ENCODE measurements at regions not wholly inside any gene's neighbourhood (a gene's known extent, or its start where the extent isn't known, plus 50 kb on each side); places are given as distances from the start of the nearest gene placed in this dataset.

DNA sequence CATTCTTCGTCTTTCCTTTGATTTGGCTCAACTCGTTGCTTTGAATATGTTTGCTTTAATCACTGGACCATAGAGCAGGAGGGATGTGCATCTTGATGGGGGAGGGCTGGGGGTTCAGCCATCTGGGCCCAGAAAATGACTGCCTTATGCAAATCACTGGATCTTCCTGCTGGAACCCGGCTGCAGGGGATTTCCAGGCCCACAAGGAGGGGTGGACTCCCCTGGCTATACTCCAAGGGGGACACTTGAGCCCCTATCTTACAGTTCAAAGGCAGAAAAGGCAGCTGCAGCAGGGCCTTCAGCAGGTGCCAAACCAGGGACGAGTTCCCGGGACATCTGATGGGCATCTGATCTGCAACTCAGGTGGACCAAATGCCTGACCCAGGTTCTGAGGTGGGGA, 122.5 kb downstream of the DICER1 start:
- intact Hi-C loops (cut with DNase I), result no loop called here
- 42 to 45% methylated on average over 5 of the region's 5 CpGs for WGBS, 2 donors

DNA sequence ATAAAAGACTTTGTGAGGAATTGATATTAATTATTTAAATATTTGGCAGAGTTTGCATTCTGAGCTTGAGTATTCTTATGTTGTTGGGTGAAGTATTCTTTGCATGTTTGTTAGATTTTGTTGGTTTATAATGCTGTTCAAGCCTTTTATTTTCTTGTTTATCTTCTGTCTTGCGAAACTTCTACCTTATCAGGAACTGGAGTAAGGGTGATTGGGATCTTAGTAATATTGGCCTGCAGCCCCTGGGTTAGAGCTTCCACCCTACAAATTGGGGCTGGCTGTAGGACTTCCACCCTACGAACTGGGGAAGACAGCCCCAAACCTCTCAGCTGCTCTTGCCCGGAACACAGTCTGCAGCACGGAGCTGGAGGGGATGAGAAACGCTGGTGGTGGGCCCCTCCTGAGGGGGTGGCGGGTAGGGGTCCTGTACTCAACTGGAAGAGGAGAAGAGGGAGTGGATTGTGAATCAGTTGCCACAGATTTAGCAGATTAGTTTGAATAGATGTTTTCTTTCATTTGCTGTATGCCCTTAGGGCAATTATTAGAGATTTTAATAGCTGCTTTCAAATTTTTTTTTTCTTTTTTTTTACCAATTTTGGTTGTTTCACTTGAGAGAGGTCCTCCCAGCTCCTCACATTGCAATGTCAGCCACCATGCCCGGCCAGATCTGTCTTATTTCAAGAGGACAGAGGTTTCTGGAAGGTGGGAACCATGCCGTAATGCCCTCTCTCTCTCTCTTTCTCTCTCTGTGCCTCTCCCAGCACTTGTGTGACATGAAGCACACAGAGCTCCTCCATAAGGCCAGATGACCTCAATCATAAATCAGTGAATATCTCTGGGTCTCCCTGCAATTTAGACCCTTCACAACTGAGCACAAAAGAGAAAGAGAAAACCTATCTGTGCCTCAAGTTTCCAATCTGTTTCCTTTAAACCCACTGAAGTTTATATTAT, 123.4 kb downstream of the DICER1 start:
- Histone ChIP-seq H3K4me3 (replicated peaks in 1 of 3) (no peak overlapping the region), H3K27ac (no peak overlapping the region), H3K27me3 (no peaks in the 10 kb centered on the region), H3K36me3 (no peaks in the 10 kb centered on the region), H3K4me1 (peaks cover 0 to 8% of the 10 kb centered on the region in 2 donors), H3K9me3 (no peaks in the 10 kb centered on the region)
- 74 to 79% methylated on average over 8 of the region's 8 CpGs for WGBS, 2 donors
- no peak for DNase-seq
- TF ChIP-seq POLR2A (IDR thresholded peaks at IDR 0.05), result no peak
- TF ChIP-seq, protein P1, sequence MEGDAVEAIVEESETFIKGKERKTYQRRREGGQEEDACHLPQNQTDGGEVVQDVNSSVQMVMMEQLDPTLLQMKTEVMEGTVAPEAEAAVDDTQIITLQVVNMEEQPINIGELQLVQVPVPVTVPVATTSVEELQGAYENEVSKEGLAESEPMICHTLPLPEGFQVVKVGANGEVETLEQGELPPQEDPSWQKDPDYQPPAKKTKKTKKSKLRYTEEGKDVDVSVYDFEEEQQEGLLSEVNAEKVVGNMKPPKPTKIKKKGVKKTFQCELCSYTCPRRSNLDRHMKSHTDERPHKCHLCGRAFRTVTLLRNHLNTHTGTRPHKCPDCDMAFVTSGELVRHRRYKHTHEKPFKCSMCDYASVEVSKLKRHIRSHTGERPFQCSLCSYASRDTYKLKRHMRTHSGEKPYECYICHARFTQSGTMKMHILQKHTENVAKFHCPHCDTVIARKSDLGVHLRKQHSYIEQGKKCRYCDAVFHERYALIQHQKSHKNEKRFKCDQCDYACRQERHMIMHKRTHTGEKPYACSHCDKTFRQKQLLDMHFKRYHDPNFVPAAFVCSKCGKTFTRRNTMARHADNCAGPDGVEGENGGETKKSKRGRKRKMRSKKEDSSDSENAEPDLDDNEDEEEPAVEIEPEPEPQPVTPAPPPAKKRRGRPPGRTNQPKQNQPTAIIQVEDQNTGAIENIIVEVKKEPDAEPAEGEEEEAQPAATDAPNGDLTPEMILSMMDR (IDR thresholded peaks at IDR 0.05), result no peak
- intact Hi-C loops (cut with DNase I), result no loop called here

More for the DNA sequence above, 122.5 kb downstream of the DICER1 start:
- no peaks in the 10 kb centered on the region for H3K36me3 ChIP-seq
- TF ChIP-seq POLR2A (IDR thresholded peaks at IDR 0.05), result no peak
- TF ChIP-seq, protein P1 (IDR thresholded peaks at IDR 0.05), result no peak
- H3K4me1 ChIP-seq, result peaks cover 0 to 8% of the 10 kb centered on the region in 2 donors
- no peak for DNase-seq
- H3K27ac ChIP-seq, result no peak overlapping the region
- no peak overlapping the region for H3K4me3 ChIP-seq (replicated peaks in 1 of 3)
- no peaks in the 10 kb centered on the region for H3K27me3 ChIP-seq
- no peaks in the 10 kb centered on the region for H3K9me3 ChIP-seq

DNA sequence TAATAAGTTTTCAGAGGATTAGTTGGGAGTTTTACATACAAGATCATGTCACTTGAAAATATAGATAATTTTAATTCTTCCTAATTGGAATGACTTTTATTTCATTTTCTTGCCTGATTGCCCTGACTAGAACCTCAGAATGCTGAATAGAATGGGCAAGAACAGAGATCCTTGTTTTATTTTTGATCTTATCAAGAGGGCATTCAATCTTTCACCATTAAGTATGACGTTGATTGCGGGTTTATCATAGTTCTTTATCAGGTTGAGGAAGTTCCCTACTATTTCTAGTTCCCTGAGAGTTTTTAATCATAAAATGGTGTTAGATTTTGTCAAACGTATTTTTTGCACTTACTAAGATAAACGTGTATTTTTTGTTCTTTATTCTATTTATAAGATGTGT, 124.3 kb downstream of the DICER1 start:
- no peak for DNase-seq
- Histone ChIP-seq H3K9me3 (no peaks in the 10 kb centered on the region), H3K27ac (no peak overlapping the region), H3K4me1 (peaks cover 0 to 8% of the 10 kb centered on the region in 2 donors), H3K27me3 (no peaks in the 10 kb centered on the region), H3K4me3 (replicated peaks in 1 of 3) (no peak overlapping the region), H3K36me3 (no peaks in the 10 kb centered on the region)
- TF ChIP-seq, protein P1 (IDR thresholded peaks at IDR 0.05), result no peak
- TF ChIP-seq POLR2A (IDR thresholded peaks at IDR 0.05), result no peak
- WGBS, 2 donors, result 71 to 74% methylated on average over 4 of the region's 4 CpGs
- intact Hi-C loops (cut with DNase I), result no loop called here

DNA sequence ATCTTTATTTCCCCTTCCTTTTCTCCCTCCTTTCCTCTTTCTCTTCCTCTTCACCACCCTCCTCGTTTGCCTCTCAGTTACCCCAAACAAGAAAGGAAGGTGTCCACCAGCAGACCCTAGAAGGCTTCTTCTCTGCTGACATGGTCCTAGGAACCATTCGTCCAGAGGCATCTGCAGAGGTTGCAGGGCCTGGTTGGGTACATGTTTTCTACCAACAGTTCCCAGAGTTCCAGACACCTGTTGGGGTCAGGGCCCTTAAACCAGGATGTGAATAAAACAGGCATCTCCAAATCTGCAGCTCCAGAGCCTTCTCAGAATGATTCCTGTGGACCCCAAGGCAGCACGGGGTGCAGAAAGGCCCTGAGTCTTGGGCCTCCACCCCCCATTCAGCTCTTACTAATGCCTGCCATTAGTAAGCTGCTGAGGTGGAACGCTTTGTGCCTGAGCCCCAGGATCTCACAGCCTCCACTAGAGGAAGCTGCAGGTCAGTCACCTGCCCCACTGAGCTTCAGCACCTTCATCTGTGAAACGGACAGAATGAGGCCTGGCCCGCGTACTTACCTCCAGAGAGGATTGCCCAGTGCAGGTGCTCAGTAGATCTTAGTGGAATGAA, 130.4 kb downstream of the DICER1 start:
- Histone ChIP-seq H3K27me3 (no peaks in the 10 kb centered on the region), H3K4me3 (replicated peaks in 1 of 3) (no peak overlapping the region), H3K4me1 (no peaks in the 10 kb centered on the region), H3K27ac (no peak overlapping the region), H3K9me3 (no peaks in the 10 kb centered on the region), H3K36me3 (no peaks in the 10 kb centered on the region)
- DNase-seq, result no peak
- TF ChIP-seq POLR2A (IDR thresholded peaks at IDR 0.05), result no peak
- TF ChIP-seq, protein P1 (IDR thresholded peaks at IDR 0.05), result no peak
- intact Hi-C loops (cut with DNase I), result no loop called here
- 83 to 93% methylated on average over 5 to 7 of the region's 7 CpGs for WGBS, 2 donors

DNA sequence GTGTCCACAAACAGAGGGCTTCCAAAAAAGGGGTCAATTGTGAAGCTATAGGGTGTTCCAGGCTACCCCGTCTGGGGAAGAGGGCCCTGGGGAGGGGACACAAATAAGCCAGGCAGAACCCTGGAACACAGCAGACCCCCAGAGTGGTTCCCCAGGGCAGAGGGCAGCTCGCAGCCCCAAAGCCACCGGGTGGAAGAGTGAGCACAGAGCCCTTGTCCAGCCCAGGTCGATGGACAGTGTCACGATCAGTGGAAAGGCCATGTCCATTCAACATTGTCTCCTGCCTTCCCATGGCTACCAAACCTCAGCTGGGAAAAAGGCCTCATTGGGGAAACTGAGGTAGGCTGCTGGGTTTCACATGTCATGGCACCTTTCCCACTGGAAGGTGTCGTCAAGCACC, 131.4 kb downstream of the DICER1 start:
- TF ChIP-seq POLR2A (IDR thresholded peaks at IDR 0.05), result no peak
- TF ChIP-seq, protein P1 (IDR thresholded peaks at IDR 0.05), result no peak
- 89 to 93% methylated on average over 3 to 6 of the region's 6 CpGs for WGBS, 2 donors
- H3K4me1 ChIP-seq, result no peaks in the 10 kb centered on the region
- intact Hi-C loops (cut with DNase I), result no loop called here
- no peaks in the 10 kb centered on the region for H3K9me3 ChIP-seq
- DNase-seq, result no peak
- no peaks in the 10 kb centered on the region for H3K36me3 ChIP-seq
- no peaks in the 10 kb centered on the region for H3K27me3 ChIP-seq
- no peak overlapping the region for H3K27ac ChIP-seq
- no peak overlapping the region for H3K4me3 ChIP-seq (replicated peaks in 1 of 3)

Measured in thyroid gland (tissue), 4 donors.